HCEC 1CT (cell line): ENCODE measurements at regions not wholly inside any gene's neighbourhood (a gene's known extent, or its start where the extent isn't known, plus 50 kb on each side); places are given as distances from the start of the nearest gene placed in this dataset.

Experiments
- DNase-seq: peaks from one replicate; pipeline ENCODE4 v3.0.0-alpha.2; 2017

DNA sequence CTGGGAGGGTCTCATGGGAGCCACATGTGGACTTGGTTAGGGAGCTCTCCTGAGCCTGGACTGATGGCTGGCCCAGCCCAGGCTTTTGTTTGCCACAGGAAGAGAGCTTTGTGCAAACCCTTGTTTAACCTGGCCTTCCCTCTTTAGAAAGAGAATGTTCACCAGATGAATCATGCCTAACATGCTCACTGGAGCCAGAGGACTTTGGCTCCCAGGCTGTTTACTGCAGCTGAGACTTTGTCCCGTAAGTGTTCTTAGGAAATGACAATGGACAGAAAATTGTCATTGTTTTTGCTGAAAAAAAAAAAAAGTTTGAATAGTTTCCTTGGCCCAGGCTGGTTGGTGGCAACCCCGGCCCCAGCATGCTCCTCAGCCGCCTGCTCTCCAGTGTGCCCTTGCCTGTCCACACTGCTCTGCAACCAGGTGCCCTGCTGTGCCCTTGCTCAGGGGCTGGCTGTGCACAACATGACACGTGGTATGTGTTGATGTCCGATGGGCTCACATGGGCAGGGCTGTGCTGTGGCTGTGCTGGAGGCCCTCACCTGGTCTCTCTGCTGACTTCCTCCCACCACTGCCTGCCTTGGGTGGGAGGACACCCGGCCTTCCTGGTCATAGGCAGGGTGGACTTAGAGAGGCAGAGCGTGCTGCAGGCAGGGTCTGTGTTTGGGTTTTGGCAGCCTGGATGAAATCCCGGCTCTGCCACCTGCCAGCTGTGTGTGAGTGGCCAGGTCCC, 215.3 kb upstream of the ZNF32 start:
- DNase-seq = peak; percentile 83

DNA sequence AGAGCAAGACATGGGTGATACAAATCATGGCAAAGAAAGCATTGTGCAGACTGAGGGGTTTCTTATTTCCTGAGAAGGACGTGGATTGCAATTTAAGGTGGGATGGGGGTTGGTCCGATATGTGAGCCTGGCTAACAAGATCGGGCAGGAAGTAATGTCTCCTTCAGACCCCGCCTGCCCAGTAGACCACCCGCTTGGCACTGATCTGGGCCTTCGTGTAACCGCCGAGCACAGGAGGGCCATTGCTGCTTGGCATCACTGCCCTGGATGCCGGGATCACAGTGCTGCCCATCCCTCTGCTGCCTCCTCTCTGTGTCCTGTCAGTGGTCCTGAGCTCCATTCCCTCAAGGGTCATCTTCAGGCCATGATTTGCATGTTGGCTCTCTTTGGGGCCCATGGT, 214.6 kb upstream of the ZNF32 start:
- DNase-seq = no peak

GRCh38 chr10:43862756-43863155, 214.1 kb upstream of the ZNF32 start:
- no peak for DNase-seq

- peak; percentile 97 for DNase-seq
Observed at GRCh38 chr10:43861966-43862751, 213.5 kb upstream of the ZNF32 start.

DNA sequence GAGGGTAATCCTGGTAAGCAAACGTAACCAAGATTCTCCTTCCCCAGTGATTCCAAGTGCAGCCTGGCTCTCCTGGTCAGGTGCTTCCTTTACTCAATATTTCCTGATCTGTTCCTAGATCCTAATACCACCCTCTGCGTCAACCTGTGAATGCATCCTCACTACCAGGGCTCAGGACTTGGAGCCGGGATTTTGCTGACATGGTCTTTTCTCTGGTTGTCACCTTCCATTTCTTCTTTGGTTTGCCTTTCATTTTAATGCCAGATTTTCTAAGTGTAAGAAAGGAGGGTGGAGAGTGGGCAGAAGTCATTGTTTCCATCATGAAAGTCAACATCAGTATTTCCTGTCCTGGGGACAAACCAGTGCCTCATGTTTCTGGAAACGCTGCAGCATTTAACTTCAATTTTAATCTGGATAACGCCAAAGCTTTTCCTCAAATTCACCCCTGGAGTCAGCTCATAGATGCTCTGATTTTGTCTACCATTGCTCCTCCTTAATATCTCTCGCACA, 210.4 kb upstream of the ZNF32 start:
- DNase-seq = no peak

GRCh38 chr10:43857931-43858315, 209.2 kb upstream of the ZNF32 start:
- no peak for DNase-seq

- DNase-seq = peak; percentile 88
Observed at GRCh38 chr10:43857206-43857930, 208.7 kb upstream of the ZNF32 start.

- no peak for DNase-seq
Observed at GRCh38 chr10:43856299-43856698, 207.6 kb upstream of the ZNF32 start.

- DNase-seq = no peak
Observed at GRCh38 chr10:43855667-43856210, 207.1 kb upstream of the ZNF32 start.

DNA sequence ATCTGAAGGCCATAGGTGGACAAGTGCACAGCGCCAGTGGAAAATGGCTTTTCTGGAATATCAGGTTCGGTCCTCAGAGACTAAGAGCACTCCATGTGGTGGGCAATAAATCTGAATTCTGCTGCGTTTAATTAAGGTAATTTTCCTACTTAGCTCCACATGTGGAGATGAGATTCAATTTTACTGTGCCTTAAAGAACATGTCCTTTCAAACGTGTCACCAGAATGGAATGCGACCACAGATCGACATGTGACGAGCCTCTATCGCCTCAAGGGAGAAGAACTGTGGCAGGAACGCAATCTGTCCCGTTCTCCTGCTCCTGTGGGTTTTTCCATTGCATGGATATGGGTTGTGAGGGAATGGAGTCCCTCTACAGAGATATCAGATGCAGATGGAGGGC, 205.3 kb upstream of the ZNF32 start:
- peak; percentile 26 for DNase-seq

DNA sequence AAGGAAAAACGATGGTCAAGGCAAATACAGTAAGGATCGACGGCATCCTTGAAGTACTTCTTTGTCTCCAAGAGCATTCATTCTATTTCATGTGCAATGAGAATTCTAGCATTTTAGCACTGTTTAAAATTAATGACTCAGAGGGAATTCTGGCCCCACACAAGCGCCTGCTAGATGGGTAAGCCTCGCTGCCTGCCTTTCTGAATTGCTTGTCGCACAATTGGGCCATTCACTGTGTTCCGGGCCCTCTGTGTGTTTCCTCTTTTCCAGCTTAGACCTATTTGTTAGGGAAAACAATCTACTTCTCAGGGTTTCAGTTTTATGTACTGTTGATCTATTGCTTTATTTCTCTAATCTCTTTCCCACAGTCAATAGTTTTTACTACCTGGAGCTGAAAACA, 204.7 kb upstream of the ZNF32 start:
- DNase-seq = no peak

GRCh38 chr10:43852644-43853214, 204.0 kb upstream of the ZNF32 start:
- DNase-seq = no peak

DNA sequence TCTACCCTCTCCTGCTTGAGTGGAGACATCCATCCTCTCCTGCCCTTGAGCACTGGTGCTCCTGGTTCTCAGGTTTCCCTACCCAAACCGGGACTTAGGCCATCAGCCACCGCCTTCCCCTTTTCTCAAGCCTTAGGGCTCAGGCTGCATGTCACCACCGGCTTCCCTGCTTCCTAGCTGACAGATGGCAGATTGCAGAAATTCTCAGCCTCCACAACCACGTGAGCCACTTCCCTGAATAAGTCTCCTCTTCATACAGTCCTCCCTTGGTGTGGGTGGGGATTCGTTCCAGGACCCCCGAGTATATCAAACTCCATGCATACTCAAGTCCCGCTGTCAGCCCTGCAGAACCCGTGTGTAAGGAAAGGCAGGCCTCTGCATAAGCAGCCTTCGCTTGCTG, 203.5 kb upstream of the ZNF32 start:
- DNase-seq = no peak

DNA sequence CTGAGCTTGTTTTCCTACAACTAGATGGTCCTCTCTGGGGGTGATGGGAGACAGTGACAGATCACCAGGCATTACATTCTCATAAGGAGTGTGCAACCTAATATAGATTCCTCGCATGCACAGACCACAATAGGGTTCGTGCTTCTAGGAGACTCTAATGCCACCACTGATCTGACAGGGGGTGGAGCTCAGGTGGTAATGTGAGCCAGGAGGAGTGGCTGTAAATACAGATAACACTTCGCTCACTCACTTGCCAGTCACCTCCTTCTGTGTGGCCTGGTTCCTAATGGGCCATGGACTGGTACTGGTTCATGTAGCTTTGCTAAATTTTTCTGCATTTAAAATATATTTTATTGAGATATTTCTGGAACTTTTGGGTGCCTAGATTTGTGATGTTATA, 202.3 kb upstream of the ZNF32 start:
- no peak for DNase-seq

- no peak for DNase-seq
Observed at GRCh38 chr10:43849551-43849950, 200.9 kb upstream of the ZNF32 start.

- DNase-seq = no peak
Observed at GRCh38 chr10:43846968-43847367, 198.3 kb upstream of the ZNF32 start.

GRCh38 chr10:43846187-43846680, 197.6 kb upstream of the ZNF32 start:
- DNase-seq = peak; percentile 91

DNA sequence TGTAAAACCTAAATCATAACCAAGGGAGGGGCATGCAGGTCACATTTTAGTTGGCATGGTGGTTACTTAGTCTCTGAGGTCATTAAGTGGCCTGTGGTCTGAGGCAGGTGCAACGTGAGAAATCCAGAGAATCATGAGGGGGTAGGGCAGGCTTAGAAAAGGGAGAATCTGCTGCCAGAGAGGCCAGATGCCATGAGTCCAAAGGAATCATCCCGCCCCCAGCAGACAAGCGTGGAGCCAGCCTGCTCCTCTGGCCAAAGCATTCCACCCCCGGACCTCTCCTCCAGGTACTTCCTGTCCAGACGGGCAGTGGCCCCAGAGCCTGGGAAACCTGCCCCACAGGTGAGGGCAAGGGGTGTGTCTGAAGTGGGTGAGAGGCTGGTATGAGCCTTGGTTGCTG, 196.4 kb upstream of the ZNF32 start:
- DNase-seq = no peak

DNA sequence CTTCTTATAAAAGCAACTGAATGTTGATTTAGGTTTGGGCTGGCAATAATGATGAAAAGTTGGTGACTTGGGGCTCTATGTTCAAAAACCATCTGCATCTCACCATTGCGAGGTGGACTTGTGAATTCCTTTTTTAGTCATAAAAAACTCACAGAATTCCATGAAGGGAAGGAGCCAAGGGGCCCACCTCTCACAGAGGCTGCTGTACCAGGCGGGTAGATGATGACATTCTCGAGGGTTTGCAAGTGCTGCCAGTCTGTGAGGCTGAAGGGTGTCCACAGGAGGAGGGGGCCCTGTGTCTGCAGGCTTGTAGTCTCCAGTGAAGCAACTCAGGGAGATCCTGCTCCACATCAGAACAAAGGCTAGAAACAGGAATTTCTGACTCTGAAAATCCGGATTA, 195.5 kb upstream of the ZNF32 start:
- peak; percentile 22 for DNase-seq

DNA sequence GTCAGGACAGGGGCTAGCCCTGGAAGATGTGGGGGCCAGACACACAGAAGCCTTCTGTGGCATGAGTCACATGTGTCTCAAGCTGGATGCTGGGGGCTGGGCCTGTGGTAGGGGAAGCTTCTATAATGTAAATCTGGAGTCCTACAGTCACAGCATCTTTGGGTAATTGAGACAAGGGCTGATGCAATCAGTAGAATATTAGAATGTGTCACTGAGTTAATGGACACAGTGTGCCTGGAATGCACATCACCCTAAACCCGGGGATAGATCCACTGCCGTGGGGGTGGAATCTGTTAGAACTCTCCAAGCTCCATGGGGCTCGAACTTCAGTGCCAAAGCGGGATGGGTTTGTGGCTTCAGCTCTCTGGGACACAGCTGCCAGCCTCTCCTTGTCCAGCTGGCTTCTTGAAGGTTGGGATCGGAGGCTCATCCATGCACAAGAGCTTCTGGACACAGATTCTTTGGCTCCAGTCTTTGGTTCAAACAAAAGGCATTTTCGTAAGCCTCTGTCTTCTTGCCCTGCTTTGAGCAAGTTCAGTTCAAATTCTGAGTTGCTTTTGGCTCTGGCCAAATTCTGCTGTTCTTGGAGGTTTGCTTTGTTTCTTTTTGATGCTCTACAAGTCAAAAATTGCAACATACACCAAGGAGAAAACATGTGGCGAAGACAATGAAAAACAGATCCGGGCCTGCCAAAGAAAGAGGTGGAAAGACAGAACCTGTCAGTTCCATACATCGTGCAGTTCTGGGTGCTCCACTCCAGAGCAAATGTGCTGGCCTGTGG, 194.8 kb upstream of the ZNF32 start:
- peak; percentile 89 for DNase-seq

GRCh38 chr10:43842496-43842895, 193.8 kb upstream of the ZNF32 start:
- DNase-seq = no peak

DNA sequence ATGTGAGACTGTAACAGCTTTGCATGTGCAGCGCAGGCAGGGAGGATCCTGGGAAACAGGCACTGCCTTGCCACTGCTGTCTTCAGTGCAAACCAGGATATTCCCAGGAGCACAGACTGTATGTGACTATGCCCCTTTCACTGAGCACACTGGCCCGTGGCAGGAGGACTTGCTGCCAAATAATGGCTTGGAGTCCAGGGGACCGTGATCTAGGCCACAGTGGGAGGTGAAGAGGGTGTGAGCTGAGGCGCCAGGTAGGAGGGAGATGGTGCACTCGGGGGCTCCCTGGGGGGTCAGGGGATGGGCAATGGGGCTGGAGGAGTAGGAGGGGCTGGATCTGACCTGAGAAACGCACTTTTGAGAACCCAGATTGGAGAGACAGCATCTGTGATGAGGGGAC, 193.4 kb upstream of the ZNF32 start:
- DNase-seq = no peak
